ENCODE measurements at regions not wholly inside any gene's neighbourhood (a gene's known extent, or its start where the extent isn't known, plus 50 kb on each side); places are given as distances from the start of the nearest gene placed in this dataset.
A peak's percentile ranks its signal among the peaks of the same experiment; 100 is the strongest.

DNA sequence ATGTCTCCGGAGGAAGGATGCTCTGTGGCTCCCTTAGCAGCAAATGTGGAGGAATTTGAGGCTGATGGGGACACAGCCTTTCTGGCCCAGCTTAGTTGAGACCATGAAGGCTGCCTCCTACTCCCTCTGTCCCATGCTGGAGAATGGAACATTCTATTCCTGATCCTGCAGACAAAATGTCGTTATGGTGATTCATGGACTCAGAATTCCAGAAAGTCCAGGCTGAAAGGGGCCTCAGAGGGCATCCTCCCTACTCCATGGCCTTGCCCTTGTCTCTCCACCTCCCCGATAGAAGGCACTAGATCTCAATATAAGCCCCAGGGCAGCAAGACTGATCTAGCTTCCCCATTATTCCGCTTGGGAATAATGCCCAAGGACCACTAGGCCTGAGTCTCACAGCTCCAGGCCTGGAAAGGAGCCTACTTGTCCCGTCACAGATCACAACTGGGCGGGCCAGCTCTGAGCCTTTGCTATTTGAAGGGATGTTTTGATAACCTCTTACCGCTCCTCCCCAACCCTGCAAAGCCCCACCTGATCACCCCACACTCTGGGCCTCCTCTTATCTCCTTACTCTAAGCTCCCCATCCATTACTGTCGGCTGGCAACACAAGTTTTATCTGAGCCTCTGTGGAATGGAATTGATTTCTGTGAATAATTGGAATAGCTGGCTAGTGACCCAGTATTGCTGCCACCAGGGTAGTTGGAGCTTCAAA, 52.8 kb upstream of the TRABD2B start:
- H3K4me3 ChIP-seq = no peak overlapping the region
- no peaks in the 10 kb centered on the region for H3K36me3 ChIP-seq
- peak overlapping the region in 2 of 4 donors; percentile 5 to 14 for H3K27ac ChIP-seq
- H3K9me3 ChIP-seq = no peaks in the 10 kb centered on the region
- ATAC-seq = no peak
- no peak for TF ChIP-seq POLR2A (IDR thresholded peaks at IDR 0.05)
- no peak for TF ChIP-seq EP300 (IDR thresholded peaks at IDR 0.05)
- peak; percentile 24 for TF ChIP-seq POLR2AphosphoS5 (IDR thresholded peaks at IDR 0.05)
- TF ChIP-seq, protein P1, sequence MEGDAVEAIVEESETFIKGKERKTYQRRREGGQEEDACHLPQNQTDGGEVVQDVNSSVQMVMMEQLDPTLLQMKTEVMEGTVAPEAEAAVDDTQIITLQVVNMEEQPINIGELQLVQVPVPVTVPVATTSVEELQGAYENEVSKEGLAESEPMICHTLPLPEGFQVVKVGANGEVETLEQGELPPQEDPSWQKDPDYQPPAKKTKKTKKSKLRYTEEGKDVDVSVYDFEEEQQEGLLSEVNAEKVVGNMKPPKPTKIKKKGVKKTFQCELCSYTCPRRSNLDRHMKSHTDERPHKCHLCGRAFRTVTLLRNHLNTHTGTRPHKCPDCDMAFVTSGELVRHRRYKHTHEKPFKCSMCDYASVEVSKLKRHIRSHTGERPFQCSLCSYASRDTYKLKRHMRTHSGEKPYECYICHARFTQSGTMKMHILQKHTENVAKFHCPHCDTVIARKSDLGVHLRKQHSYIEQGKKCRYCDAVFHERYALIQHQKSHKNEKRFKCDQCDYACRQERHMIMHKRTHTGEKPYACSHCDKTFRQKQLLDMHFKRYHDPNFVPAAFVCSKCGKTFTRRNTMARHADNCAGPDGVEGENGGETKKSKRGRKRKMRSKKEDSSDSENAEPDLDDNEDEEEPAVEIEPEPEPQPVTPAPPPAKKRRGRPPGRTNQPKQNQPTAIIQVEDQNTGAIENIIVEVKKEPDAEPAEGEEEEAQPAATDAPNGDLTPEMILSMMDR (IDR thresholded peaks at IDR 0.05) = no peak
- 93 to 100% methylated on average over 3 to 5 of the region's 8 CpGs for WGBS, 2 donors (ENCODE audit: low coverage in 1 of 2)
- peaks cover 0 to 30% (median 10%) of the 10 kb centered on the region in 3 donors for H3K4me1 ChIP-seq
- H3K27me3 ChIP-seq = no peaks in the 10 kb centered on the region

DNA sequence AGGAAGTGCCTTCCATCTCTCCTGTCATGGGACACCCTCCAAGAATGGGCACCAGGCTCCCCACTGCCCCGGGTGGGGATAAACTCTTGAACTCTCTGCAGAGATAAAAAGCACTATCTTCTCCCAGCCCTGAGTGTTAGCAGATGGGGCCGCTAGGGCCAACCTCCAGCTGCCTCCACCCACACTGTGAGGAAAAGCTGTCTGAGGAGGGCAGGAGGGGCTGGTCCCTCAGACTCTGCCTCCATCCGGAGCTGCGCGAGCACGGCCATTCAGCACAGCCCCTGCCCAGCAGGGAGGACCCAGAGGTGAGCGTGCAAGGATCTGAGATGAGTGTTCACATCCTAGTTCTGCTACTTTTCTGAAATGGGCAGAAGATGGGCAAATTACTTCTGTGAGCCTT, 51.8 kb upstream of the TRABD2B start:
- no peak for ATAC-seq
- no peaks in the 10 kb centered on the region for H3K27me3 ChIP-seq
- no peak overlapping the region for H3K4me3 ChIP-seq
- WGBS, 2 donors (ENCODE audit: low coverage in 1 of 2) = no CpG with 5 or more reads among the region's 7 CpGs
- no peaks in the 10 kb centered on the region for H3K9me3 ChIP-seq
- TF ChIP-seq EP300 (IDR thresholded peaks at IDR 0.05) (no peak), POLR2A (IDR thresholded peaks at IDR 0.05) (no peak), POLR2AphosphoS5 (IDR thresholded peaks at IDR 0.05) (no peak)
- TF ChIP-seq, protein P1 (IDR thresholded peaks at IDR 0.05) = no peak
- peak overlapping the region in 3 of 4 donors; percentile 3 to 43 (median 15) for H3K27ac ChIP-seq
- H3K4me1 ChIP-seq = peaks cover 0 to 30% (median 10%) of the 10 kb centered on the region in 3 donors
- H3K36me3 ChIP-seq = no peaks in the 10 kb centered on the region

DNA sequence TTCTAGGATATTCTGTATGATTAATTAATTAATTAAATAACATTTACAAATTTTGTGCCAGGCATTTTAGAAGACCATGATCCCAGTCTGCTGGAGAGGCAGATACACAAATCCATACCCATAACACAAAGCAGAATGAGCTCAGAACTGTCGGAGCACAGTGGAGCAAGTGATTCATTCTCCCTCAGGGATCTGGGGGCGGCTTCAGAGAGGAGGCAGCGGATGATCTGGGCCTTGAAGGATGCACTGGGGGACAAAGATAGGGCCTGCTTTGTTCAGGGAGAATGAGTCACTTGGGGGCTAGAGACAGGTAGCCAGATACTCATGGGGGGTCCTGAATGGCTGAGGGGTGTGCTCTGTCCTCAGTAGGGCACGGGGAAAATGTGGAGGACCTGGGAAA, 50.9 kb upstream of the TRABD2B start:
- H3K36me3 ChIP-seq = no peaks in the 10 kb centered on the region
- H3K4me3 ChIP-seq = no peak overlapping the region
- peaks cover 0 to 26% (median 10%) of the 10 kb centered on the region in 3 donors for H3K4me1 ChIP-seq
- TF ChIP-seq POLR2A (IDR thresholded peaks at IDR 0.05) = no peak
- TF ChIP-seq POLR2AphosphoS5 (IDR thresholded peaks at IDR 0.05) = no peak
- TF ChIP-seq EP300 (IDR thresholded peaks at IDR 0.05) = no peak
- 52 to 67% methylated on average over 1 to 4 of the region's 4 CpGs for WGBS, 2 donors (ENCODE audit: low coverage in 1 of 2)
- no peaks in the 10 kb centered on the region for H3K27me3 ChIP-seq
- H3K27ac ChIP-seq = peak overlapping the region in 3 of 4 donors; percentile 3 to 43 (median 15)
- ATAC-seq = no peak
- H3K9me3 ChIP-seq = no peaks in the 10 kb centered on the region

DNA sequence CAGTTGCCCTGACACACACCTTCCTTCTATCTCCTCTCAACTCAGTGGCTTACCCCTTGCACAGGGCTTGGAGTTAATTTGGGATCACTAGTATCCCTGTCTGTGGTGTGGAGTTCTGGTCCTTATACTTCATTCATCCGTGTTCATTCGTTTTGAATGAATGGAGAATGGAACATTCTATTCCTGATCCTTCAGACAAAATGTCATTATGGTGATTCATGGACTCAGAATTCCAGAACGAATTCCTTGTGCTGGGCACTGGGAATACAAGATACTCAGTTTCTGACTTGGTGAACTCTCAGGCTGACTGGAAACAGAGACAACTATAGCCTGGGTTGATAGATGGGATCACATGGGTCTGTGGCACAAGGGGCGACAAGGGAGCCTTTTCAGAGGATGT, 49.9 kb upstream of the TRABD2B start:
- peaks cover 0 to 16% (median 5%) of the 10 kb centered on the region in 3 donors for H3K4me1 ChIP-seq
- TF ChIP-seq POLR2A (IDR thresholded peaks at IDR 0.05) = no peak
- TF ChIP-seq, protein P1 (IDR thresholded peaks at IDR 0.05) = no peak
- TF ChIP-seq EP300 (IDR thresholded peaks at IDR 0.05) = no peak
- TF ChIP-seq POLR2AphosphoS5 (IDR thresholded peaks at IDR 0.05) = no peak
- ATAC-seq = no peak
- H3K27ac ChIP-seq = peak overlapping the region in 3 of 4 donors; percentile 24 to 55 (median 31)
- H3K9me3 ChIP-seq = no peaks in the 10 kb centered on the region
- no peaks in the 10 kb centered on the region for H3K36me3 ChIP-seq
- no peaks in the 10 kb centered on the region for H3K27me3 ChIP-seq
- no peak overlapping the region for H3K4me3 ChIP-seq
- 33 to 57% methylated on average over 2 to 4 of the region's 4 CpGs for WGBS, 2 donors (ENCODE audit: low coverage in 1 of 2)

Small RNAs in the stretch of these regions (small RNA-seq; reads per million reads assigned to genes)
- gene CYP46A4P = 0 reads per million in 4 donors
